Endodermal cell (in vitro differentiated cells): ENCODE measurements at regions not wholly inside any gene's neighbourhood (a gene's known extent, or its start where the extent isn't known, plus 50 kb on each side); places are given as distances from the start of the nearest gene placed in this dataset.

Experiments used
- DNase-seq: peaks from one replicate; pipeline ENCODE4 v3.0.0-alpha.2; 2017
- H3K27ac ChIP-seq: 2 replicates; pipeline ENCODE4 v1.5.1; 2013; ENCODE audit warnings: mild to moderate bottlenecking, low read depth, low read length, moderate library complexity
- H3K27me3 ChIP-seq: 2 replicates; pipeline ENCODE4 v1.6.1; 2013; ENCODE audit warnings: mild to moderate bottlenecking, low read length, moderate library complexity; ENCODE audit not compliant: insufficient read depth, control insufficient read depth, poor library complexity, severe bottlenecking
- H3K36me3 ChIP-seq: 2 replicates; pipeline ENCODE4 v1.7.0; 2013; ENCODE audit warnings: mild to moderate bottlenecking, low read length, moderate library complexity; ENCODE audit not compliant: control insufficient read depth, insufficient read depth
- H3K4me1 ChIP-seq: one replicate; pipeline ENCODE4 v1.7.0; 2013; ENCODE audit warnings: low read length; ENCODE audit not compliant: control insufficient read depth, insufficient read depth
- H3K4me3 ChIP-seq: 2 replicates; pipeline ENCODE4 v1.5.1; 2013; ENCODE audit warnings: mild to moderate bottlenecking, low read length, moderate library complexity
- H3K9ac ChIP-seq: 2 replicates; pipeline ENCODE4 v1.6.1; 2013; ENCODE audit warnings: mild to moderate bottlenecking, low read length, moderate library complexity; ENCODE audit not compliant: poor library complexity, severe bottlenecking; ENCODE audit errors: extremely low read depth
- H3K9me3 ChIP-seq: 2 replicates; pipeline ENCODE4 v1.6.1; 2013; ENCODE audit warnings: mild to moderate bottlenecking, low read length, moderate library complexity; ENCODE audit not compliant: control insufficient read depth
- H3K27ac Mint-ChIP-seq: 2 replicates; pipeline ENCODE4 v1.8.0; 2020; ENCODE audit warnings: mixed read lengths
- H3K27me3 Mint-ChIP-seq: 2 replicates; pipeline ENCODE4 v1.8.0; 2021; ENCODE audit warnings: mild to moderate bottlenecking, mixed read lengths; ENCODE audit not compliant: insufficient read depth
- H3K36me3 Mint-ChIP-seq: 2 replicates; pipeline ENCODE4 v1.8.0; 2020; ENCODE audit warnings: low read depth, mixed read lengths
- H3K4me1 Mint-ChIP-seq: 2 replicates; pipeline ENCODE4 v1.8.0; 2020; ENCODE audit warnings: mixed read lengths
- H3K4me3 Mint-ChIP-seq: 2 replicates; pipeline ENCODE4 v1.8.0; 2020; ENCODE audit warnings: mild to moderate bottlenecking, moderate library complexity, mixed read lengths
- H3K9me3 Mint-ChIP-seq: 2 replicates; pipeline ENCODE4 v1.8.0; 2020; ENCODE audit warnings: mild to moderate bottlenecking, mixed read lengths
- WGBS, 2 experiments: methylation state at CpG; one replicate each; pipeline versions ENCODE4 v1.1.5 to v1.1.7; 2013; ENCODE audit warnings: missing lambda C conversion rate in 2 of 2, mixed read lengths in 1 of 2; ENCODE audit not compliant: insufficient coverage in 1 of 2, insufficient read length in 1 of 2; 5-methylcytosine and 5-hydroxymethylcytosine counted together
- TF ChIP-seq, protein P1 (sequence below): fragments of 200-600 bp; sonication (generic); conservative IDR thresholded peaks from 2 replicates; pipeline ENCODE4 v1.5.0; 2021; ENCODE audit warnings: antibody characterized with exemption, mild to moderate bottlenecking

DNA sequence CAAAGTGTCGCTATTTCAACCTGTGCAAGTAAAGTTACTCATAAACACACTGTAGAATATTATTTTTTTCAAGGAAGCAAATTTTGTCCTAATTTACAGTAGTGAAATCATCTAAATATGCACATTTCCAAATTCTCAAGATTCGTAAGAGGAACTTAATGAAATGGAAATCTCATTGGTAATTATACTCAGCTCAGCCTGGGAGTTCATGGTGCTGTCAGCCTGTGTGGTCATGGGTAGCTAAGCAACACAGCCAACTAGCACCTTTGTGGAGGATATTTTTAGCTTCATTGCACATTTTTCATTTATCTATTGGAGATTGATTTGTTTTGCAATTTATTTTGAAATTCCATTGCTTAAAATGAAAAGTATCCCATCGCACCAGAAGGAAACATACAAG is 975.7 kb upstream of the ZEB2 start:
- Histone ChIP-seq H3K9me3 (peaks cover 12% of the 10 kb centered on the region), H3K9ac (no peak overlapping the region), H3K27ac (no peak overlapping the region), H3K4me3 (no peak overlapping the region), H3K4me1 (peaks cover 14% of the 10 kb centered on the region), H3K27me3 (no peaks in the 10 kb centered on the region), H3K36me3 (no peaks in the 10 kb centered on the region)
- WGBS, 2 experiments, result 100% methylated on average over 2 of the region's 3 CpGs; no CpG with 5 or more reads in 1 of the 2 experiments
- no peak overlapping the region for H3K27ac Mint-ChIP-seq
- H3K4me3 Mint-ChIP-seq, result no peak overlapping the region
- H3K27me3 Mint-ChIP-seq, result no peaks in the 10 kb centered on the region
- TF ChIP-seq, protein P1, sequence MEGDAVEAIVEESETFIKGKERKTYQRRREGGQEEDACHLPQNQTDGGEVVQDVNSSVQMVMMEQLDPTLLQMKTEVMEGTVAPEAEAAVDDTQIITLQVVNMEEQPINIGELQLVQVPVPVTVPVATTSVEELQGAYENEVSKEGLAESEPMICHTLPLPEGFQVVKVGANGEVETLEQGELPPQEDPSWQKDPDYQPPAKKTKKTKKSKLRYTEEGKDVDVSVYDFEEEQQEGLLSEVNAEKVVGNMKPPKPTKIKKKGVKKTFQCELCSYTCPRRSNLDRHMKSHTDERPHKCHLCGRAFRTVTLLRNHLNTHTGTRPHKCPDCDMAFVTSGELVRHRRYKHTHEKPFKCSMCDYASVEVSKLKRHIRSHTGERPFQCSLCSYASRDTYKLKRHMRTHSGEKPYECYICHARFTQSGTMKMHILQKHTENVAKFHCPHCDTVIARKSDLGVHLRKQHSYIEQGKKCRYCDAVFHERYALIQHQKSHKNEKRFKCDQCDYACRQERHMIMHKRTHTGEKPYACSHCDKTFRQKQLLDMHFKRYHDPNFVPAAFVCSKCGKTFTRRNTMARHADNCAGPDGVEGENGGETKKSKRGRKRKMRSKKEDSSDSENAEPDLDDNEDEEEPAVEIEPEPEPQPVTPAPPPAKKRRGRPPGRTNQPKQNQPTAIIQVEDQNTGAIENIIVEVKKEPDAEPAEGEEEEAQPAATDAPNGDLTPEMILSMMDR, result no peak
- H3K36me3 Mint-ChIP-seq, result no peaks in the 10 kb centered on the region
- no peak for DNase-seq
- H3K9me3 Mint-ChIP-seq, result peaks cover 2% of the 10 kb centered on the region
- H3K4me1 Mint-ChIP-seq, result peaks cover 26% of the 10 kb centered on the region

DNA sequence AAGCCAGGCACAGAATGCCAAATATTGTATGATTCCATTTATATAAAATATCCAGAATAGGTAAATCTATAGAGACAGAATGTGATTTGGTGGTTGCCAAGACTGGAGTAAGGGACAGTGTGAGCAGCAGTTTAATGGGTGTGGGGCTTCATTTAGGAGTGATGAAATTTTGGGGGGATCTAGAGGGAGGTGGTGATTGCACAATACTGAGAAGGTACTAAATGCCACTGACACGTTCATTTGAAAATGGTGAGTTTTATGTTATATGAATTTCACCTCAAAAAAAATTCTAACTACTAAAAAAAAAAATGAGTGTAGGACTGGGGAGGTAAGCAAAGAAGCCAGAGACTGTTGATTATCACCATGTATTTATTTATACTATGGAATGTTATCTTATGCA is 974.5 kb upstream of the ZEB2 start:
- no peak overlapping the region for H3K9ac ChIP-seq
- H3K27ac ChIP-seq, result no peak overlapping the region
- Mint-ChIP-seq H3K4me3 (no peak overlapping the region), H3K4me1 (peaks cover 22% of the 10 kb centered on the region), H3K27me3 (no peaks in the 10 kb centered on the region), H3K9me3 (peaks cover 2% of the 10 kb centered on the region), H3K27ac (no peak overlapping the region), H3K36me3 (no peaks in the 10 kb centered on the region)
- H3K36me3 ChIP-seq, result no peaks in the 10 kb centered on the region
- no peak overlapping the region for H3K4me3 ChIP-seq
- H3K27me3 ChIP-seq, result no peaks in the 10 kb centered on the region
- H3K9me3 ChIP-seq, result peaks cover 12% of the 10 kb centered on the region
- H3K4me1 ChIP-seq, result peaks cover 14% of the 10 kb centered on the region
- TF ChIP-seq, protein P1, result no peak
- no CpG with 5 or more reads among the region's 1 CpG for WGBS, 2 experiments
- no peak for DNase-seq

DNA sequence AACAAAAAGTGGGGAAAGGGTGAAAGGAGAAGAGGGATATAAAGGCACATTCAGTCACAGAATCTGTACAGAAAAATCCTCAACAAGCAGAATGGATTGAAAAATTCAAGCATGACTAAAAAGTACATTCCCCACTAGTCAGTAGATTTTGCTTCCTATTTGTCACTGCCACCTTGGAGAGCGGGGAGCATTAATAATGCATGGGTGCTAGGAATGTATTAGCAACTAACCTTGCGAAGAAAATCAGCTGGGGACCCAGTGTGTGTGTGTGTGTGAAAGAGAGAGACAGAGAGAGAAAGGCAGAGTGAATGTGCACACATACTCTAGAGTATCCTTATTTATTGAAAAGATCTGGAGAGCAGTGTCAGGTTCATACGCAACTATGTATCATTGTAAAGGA is 968.7 kb upstream of the ZEB2 start:
- Mint-ChIP-seq H3K9me3 (peaks cover 2% of the 10 kb centered on the region), H3K27me3 (no peaks in the 10 kb centered on the region), H3K36me3 (no peaks in the 10 kb centered on the region), H3K4me1 (peaks cover 2% of the 10 kb centered on the region), H3K27ac (no peak overlapping the region), H3K4me3 (no peak overlapping the region)
- Histone ChIP-seq H3K4me3 (no peak overlapping the region), H3K27me3 (no peaks in the 10 kb centered on the region), H3K9me3 (peaks cover 12% of the 10 kb centered on the region), H3K36me3 (no peaks in the 10 kb centered on the region), H3K27ac (no peak overlapping the region), H3K4me1 (no peaks in the 10 kb centered on the region), H3K9ac (no peak overlapping the region)
- no peak for DNase-seq
- TF ChIP-seq, protein P1, result no peak
- 79 to 94% methylated on average over 3 of the region's 3 CpGs for WGBS, 2 experiments
